Activated gamma-delta T cell treated with anti-CD3 and anti-CD28 coated beads, Interleukin-2, amount 50 U/mL, for 16 hours (primary cell): ENCODE measurements at regions not wholly inside any gene's neighbourhood (a gene's known extent, or its start where the extent isn't known, plus 50 kb on each side); places are given as distances from the start of the nearest gene placed in this dataset.
"Not testable (repeated sequence)": the region's sequence is repeated elsewhere in the genome, so short reads cannot be mapped to it uniquely, and the experiment has no call there.

Experiments used
- DNase-seq: peaks from one replicate; pipeline ENCODE4 v3.0.0-alpha.2; 2020; ENCODE audit warnings: low read depth

DNA sequence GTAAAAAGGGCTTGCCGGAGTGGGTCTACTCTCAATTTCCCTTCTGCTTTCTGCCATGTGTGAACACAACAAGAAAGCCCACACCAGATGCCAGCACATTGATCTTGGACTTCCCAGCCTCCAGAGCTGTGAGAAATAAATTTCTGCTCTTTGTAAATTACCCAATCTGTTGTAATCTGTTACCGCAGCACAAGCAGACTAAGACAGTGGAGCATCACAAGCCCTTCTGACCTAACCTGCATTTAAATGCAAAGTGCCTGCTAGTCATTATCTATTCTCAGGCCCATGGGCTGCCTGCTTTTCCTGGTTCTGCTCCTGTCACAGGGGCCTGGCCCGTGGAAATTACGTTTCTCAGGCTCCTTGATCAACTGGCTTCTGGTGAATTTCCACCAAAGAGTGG lies 199.3 kb upstream of the AUTS2 start:
- DNase-seq = no peak

DNA sequence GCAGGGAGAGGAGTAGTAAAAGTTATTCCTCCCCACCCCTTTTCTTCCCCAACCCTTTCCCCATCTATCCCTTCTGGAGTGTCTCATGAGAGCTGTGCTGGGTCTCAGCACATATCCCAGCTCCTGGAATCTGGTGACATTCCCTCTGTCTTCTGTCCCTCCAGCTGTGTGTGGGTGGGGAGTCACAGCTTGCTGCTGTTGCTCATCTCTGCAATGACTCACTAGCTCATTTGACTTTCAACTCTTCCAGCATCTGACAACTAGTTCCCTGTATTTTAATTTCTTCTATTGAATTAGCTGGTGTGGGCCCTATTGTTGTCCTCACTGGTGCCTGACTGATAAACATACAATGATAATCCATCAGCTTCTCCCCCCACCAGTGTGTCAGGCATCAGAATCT lies 198.9 kb upstream of the AUTS2 start:
- DNase-seq = no peak

DNA sequence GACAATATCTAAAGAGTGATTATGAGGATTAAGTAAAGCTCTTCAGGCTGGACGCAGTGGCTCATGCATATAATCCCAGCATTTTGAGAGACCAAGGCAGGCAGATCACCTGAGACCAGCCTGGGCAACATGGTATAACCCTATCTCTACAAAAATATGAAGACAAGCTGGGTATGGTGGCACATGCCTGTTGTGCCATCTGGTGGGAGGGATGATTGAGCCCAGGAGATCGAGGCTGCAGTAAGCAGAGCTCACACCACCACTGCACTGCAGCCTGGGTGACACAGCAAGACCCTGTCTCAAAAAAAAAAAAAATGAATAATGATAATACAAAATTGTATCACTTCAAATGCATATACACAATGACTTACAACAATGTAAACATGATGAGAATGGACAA lies 195.6 kb upstream of the AUTS2 start:
- no peak for DNase-seq

DNA sequence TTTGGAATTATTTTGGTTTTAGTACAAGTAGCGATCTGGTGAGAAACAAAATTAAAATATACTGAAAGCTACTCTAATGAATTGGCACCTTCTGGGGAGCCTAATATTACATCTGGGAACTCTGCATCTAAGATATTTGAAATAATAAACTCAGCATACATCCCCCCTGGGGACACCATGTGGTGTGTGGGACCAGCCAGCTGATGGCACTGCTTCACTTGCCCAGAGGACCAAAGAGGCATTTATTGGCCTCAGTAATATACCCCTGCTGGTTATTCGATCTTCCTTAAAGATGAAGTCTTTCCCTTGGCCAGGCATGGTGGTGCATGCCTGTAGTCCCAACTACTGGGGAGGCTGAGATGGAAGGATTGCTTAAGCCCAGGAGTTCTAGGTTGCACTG lies 195.1 kb upstream of the AUTS2 start:
- DNase-seq = no peak

DNA sequence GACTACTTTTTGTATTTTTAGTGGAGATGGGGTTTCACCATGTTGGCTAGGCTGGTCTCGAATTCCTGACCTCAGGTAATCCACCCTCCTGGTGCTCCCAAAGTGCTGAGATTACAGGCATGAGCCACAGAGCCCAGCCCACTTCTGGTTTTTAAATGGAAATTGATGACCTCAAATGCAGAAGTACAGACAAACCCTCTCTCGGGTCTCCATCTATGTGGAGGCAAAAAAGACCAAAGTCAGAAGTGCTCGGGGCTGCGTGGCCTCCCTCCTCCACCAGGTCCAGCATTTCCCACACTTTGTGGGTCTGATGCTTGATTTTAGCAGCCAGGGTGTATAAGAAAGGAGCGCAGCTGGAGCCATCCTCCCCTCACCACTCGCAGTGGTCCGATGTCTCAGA lies 187.3 kb upstream of the AUTS2 start:
- no peak for DNase-seq

DNA sequence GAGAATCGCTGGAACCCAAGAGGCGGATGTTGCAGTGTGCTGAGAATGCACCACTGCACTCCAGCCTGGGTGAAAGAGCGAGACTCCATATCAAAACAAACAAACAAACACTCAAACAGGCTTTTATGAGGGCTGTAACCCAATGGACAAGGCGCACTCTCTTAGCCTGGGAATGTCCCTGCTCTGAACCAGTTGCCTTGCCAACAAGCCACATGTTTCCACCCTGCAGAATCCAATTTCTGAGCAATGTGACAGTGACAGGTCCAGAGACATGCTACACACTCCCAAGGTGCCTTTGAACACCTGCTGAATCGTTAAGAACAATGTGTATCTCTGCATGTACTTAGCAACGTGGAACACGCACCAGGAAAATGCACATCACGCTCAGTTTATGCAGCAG lies 186.8 kb upstream of the AUTS2 start:
- no peak for DNase-seq

DNA sequence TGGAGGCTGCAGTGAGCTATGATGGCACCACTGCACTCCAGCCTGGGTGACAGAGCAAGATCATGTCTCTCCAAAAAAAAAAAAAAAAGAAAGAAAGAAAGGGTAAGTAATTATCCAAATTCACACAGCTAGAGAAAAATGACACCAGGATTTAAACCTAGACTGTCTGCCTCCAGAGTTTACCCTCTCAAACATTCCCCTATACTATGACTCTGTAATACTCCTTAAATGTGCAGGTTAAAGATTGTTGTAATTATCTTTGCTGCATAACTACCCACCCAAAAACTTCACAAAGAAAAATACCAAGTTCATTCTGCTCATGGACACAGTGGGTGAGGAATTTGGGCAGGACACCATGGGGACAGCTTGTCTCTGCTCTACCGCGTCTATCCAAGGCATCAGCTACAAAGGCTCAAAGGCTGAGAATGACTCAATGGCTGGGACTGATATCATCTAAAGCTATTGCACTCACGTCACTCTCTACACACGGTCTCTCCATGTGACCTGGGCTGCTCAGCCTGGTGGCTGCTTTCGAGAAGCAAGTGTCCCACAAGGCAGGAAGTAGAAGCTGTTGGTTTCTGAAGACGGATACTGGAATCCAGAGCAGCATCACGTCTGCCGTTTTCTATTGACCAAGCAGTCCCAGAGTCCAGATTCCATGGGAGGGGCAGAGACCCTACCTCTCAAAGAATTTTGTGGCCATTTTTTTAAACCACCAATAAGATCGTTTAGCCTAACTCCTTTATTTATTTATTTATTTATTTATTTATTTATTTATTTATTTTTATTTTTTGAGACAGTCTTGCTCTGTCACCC lies 185.7 kb upstream of the AUTS2 start:
- no peak for DNase-seq

DNA sequence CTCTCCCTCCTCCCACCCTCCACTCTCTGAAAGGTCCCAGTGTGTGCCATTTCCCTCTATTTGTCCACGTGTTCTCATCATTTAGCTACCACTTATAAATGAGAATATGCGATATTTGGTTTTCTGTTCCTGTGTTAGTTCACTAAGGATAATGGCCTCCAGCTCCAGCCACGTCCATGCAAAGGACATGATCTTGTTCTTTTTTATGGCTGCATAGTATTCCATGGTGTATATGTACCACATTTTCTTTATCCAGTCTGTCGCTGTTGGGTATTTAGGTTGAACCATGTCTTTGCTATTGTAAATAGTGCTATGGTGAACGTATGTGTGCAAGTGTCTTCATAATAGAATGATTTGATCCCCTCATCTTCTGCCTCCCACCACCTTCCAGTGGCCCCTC lies 183.7 kb upstream of the AUTS2 start:
- DNase-seq = no peak

DNA sequence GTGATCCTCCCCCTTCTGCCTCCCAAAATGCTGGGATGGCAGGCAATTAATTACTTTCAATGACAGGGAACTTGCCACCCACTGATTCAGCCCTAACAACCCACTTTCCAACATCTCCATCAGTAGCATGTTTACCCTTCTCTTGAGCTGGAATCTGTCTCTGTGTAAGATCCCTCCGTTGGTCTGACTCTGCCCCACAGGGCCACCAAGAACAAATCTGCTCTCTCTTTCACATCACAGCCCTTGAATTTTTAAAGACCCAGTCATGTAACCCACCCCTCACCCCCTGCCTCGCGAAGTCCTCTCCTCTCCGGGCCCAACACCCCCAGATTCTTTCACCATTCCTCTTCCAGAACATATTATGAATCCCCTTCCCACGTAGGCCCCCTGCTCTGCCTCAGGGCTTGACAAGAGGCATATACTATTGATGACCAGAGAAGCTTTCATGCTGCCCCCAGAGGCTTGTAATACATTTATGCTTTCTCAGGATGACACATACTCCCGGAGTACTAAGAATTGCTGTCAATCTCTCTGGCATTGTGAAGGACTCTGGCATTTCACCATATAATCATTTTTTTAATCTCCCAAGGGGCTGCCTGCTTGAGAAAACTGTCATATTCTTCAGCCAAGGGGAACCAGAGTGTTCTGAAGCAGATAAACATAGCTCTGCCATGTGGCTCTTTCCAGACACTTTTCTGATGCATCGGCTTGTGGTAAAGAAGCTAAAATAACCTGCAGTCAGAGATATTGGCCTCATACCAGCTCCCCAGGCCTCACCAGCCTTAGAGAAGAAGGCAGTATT lies 179.2 kb upstream of the AUTS2 start:
- DNase-seq = no peak

DNA sequence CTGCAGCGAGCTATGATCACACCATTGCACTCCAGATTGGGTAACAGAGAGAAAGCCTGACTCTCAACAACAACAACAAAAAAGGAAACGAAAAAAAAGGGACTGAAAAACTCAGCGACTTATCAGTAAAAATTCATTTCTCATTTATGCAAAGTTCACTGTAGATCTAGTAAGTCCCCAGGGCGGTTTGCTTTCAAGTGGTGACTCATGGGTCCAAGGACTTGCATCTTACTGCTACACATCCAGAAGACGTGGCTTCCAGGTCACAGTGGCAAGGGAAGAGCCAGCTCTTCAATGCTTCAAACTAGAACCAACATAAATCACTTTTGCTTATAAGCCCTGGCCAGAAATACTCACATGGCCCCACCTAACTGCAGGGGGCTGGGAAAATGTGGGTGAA lies 178.3 kb upstream of the AUTS2 start:
- DNase-seq = no peak

DNA sequence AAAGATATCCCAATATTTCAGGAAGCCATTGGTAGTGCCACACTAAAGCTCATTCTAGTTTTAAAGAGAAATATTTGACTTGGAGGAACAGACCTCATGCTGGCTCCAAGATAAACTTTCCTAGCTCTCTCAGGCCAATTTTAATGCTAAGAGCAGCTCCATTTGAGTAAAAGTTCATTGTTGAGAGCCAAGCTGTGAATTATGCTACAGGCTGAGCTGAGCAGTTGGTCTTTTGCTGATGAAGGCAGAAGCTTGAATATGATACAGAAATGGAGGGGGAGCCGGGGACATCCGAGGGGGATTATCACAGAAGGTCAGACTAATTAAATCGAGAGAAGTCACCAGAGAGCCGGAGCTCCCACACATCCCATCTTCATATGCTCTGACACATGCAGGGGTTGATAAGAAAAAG lies 175.7 kb upstream of the AUTS2 start:
- no peak for DNase-seq

DNA sequence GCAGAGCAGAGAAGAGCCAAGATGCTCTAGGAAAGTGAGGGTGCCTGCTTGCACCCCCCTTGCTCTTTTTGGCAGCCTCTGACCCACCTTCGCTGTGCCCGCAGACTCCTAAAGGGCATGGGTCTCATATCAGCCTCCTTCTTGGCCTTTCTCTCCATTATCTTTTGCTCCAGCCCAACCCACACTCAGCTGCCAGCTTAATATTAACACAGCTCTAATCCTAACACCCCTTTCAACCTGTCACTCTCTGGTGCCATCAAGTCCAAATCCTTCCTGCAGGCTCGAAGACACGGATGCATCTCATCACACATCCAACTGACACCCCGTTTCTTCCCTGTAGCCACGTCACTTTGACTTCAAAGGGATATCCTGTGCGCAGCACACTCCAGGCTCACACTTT lies 171.6 kb upstream of the AUTS2 start:
- DNase-seq = no peak

DNA sequence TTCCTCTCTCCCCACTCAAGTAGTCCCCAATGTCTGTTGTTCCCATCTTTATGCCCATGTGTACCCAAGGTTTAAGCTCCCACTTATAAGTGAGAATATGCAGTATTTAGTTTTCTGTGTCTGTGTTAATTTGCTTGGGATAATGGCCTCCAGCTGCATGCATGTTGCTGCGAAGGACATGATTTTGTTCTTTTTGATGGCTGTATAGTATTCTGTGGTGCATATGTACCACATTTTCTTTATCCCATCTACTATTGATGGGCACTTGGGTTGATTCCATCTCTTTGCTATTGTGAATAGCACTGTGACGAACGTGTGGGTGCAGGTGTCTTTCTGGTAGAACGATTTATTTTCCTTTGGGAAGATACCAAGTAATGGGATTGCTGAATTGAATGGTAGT lies 170.2 kb upstream of the AUTS2 start:
- DNase-seq = no peak

DNA sequence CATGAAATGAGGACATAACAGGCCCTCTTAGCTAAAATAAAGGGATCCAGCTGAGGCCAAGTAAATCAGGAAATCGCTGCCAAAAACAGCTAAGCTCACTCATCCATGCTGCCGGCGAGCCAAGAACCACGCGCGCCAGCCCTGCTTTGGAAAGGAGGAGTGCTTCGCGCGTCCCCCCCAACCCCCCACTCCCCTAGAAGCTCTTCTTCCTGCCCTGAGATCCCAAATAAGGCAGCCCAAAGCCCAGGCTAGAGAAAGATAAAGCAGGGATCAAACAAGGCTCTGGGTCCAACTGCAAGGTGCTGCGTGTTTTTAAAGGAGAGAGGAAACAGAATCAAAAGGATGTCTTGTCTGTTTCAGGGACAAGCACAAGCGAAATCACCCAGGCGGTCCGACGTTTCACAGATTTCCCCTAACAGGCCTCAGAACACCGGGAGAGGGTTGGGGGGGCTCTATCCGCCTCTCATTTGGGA lies 168.3 kb upstream of the AUTS2 start:
- DNase-seq = no peak

DNA sequence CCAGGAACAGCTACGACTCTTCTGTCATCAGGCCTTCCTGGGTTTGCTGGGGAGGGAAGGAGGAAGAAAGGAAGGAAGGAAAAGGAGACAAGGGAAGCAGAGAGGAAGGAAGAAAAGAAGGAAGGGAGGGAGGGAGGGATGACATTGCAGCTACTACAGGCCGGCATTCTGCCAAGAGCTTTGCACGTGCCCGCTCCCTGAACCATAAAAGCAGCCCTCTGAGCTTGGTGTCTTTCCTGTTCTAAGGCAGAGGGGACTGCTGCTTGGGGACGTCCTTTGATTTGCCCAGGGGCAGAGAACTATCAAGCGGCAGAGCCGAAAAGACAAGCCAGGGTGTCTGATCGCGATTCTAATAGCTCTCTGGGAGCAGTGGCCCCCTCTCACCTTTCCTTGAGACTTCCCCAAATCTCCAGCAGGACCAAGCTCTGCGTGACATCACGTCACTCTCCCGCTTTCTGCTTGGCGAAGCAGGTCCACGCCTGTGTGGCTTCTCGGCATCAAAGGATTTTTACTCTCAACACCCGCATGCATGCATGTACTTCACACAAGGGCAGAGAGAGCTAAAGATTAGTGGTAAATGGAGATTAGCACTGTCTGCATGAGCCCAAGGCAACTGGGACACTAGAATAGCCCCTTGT lies 167.8 kb upstream of the AUTS2 start:
- no peak for DNase-seq

DNA sequence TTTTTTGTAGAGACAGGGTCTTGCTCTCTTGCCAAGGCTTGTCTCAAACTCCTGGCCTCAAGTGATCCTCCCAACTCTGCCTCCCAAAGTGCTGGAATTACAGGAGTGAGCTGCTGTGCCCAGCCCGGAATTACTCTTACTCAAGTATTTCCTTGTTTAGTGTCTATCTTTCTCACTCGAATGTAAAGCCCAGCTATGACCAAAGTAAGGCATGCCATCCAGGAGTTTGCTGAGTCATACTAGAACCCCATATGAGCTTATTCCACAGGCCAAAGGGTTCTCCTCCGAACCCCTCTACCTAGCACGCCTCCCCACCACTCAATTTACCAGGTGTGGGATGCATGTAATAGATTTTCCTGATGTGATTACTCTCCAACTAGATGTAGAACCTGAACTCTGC lies 166.6 kb upstream of the AUTS2 start:
- DNase-seq = no peak

DNA sequence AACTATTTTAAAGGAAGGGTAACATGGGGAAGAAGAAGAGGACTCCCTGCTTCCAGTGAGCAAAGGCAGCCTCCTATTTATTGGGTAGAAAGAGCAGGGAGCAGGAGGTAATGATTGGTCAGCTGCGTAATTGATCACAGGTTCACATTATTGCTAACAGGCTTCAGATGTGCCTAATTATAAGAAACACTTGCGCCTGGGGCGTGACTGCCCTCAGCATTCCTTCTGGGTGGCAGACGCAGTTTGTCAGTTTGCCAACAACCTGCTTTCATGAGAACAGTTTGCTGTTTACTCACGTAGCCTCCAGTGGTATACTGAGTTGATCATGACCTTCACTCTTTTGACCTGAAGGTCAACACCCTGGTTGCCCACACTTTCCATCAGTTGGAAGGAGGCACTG lies 166.0 kb upstream of the AUTS2 start:
- not testable (repeated sequence) for DNase-seq

DNA sequence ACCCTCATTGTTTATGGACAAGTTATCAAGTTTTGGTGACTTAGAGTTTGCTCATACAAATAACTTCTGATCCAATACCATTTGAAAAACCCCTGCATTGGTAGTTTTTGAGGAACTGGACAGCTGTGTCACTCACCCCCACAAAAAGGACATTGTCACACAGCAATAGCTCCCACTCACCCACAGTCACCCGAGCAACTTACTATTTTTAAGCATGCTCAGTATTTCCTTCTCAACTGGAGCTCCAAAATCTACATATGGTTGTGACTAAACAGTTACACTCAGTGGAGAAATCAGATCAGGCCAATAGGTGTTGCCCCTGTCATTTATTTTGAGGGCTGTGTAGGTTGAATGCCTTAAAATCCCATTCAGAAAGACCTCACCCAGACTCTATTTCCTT lies 165.2 kb upstream of the AUTS2 start:
- DNase-seq = no peak

DNA sequence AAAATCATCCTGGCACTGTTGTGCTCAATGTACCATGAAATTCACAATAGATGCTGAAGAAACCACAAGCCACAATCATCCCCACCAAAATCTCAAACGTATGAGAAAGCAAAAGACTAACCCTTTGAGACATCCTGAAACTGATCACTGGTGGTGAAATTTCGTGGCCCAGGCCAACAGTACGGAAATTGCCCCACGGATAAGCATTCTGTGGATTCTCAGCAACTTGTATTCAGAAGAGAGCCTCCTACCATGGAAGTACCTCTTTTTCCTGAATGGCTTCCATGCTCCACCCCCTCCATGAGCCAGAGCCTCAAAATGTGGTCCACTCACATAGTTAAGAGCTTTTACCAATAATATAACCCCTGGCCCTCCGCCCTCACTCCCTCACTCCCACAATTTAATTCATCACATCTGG lies 163.9 kb upstream of the AUTS2 start:
- no peak for DNase-seq

DNA sequence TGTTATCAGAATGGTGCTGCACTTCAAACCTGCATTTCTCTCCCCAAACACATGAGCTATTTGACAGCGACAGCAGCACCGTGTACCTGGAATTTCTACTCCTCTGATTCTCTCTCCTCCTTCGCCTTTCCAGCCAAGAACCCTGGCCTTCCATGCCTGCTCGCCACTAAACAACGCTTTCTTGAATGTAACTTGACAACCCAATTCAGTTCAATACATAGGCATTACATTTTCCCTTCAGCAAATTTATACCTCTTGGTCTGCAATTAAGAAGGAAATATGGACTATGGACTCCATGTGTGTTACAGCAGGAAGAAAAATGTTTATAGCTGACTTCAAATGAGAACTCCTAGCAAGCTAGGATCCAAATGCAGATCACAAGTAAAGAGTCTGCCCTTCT lies 162.6 kb upstream of the AUTS2 start:
- DNase-seq = no peak

DNA sequence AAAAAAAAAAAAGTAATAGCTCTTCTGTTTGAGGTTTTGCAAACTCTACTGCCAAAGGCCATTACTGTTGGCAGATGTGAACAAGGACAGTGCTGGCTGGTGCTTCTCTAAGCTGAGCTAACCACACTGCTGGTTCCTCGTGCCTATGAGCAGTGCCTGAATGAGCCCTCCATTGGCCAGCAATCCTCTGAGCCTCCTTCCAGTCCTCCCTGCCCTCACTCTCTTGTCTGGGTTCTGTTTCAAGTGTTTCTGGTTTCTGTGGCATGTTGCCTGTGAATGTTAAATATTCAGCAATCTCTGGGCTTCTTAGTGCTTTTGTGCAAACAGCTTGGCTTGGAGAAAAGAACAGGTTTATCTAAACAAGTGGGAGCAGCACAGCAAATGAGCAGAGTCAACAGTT lies 161.3 kb upstream of the AUTS2 start:
- DNase-seq = no peak

DNA sequence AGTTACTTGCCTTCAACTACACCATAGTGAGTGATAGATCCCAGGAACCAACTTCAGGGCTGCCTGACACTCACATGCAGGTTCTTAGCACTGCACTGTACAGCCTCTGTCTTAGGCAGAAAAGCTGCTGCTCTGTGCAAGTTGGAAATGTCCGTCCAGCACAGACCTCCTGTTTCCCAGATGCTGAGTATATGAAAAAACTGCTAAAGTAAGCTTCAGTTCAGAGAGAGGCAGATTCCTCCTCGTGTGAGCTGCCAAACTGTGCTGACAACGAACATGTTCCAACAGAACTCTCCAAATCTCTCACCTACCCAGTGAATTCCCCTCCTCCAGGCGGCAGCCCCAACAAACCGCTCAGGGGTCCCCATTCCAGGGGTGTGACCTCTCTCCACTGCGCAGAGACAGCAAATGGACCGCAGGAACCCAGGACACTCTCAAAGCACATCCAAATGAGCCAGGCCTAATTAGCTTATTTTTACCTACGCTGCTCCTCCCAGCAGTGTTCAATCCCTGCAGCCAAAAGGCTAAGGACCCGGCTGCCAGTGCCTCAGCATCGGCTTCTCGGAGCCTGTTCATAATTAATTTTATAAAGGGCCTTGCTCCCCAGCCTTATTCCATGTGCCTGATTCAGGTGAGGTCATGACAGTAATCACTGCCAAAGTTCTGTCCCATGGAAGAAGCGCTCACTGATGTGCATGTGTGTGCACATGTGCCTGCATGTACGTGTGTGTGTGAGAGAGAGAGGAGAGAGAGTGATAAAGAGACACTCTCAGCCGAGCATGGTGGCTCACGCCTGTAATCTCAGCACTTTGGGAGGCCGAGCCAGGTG lies 159.5 kb upstream of the AUTS2 start:
- no peak for DNase-seq
